HEK293T (cell line): ENCODE measurements at regions not wholly inside any gene's neighbourhood (a gene's known extent, or its start where the extent isn't known, plus 50 kb on each side); places are given as distances from the start of the nearest gene placed in this dataset.

Experiments used
- FOXA1 ChIP-seq: fragments of 450-650 bp; IDR thresholded peaks from 2 replicates; pipeline ENCODE4 v1.6.1; 2016; ENCODE audit warnings: mild to moderate bottlenecking
- L3MBTL2 ChIP-seq: fragments of 450-650 bp; conservative IDR thresholded peaks from 2 replicates; pipeline ENCODE4 v1.6.1; 2016; ENCODE audit warnings: mild to moderate bottlenecking
- PKNOX1 ChIP-seq: fragments of 450-650 bp; IDR thresholded peaks from 2 replicates; pipeline ENCODE4 v1.6.1; 2016

- TF ChIP-seq FOXA1 (no peak), L3MBTL2 (no peak), PKNOX1 (no peak)
These were observed 57.5 kb upstream of the CSPG4 start for GRCh38 chr15:75770131-75770530.
